ENCODE measurements at regions not wholly inside any gene's neighbourhood (a gene's known extent, or its start where the extent isn't known, plus 50 kb on each side); places are given as distances from the start of the nearest gene placed in this dataset.

GRCh38 chr7:126378642-126379041 is 874.1 kb downstream of the GRM8 start:
- no peak for DNase-seq

DNA sequence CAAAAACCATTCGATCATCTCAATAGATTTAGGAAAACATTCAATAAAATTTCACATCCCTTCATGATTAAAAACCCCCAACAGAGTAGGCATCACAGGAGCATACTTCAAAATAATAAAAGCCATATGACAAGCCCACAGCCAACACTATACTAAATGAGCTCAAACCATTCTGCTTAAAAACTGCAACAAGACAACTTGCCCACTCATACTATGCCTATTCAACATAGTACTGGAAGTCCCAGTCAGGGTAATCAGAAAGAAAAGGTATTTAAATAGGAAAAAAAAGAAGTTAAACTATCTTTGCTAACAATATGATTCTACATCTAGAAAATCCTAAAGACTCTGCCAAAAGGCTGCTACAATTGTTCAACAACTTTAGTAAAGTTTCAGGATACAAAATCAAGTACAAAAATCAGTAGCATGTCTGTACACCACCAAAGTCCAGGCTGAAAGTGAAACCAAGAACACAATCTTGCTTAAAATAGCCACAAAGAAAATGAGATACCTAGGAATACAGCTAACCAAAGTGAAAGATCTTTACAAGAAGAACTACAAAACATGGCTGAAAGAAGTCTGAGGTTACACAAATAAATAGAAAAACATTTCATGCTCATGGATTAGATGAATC is 882.6 kb downstream of the GRM8 start:
- DNase-seq: no peak

GRCh38 chr7:126362746-126363145 is 890.0 kb downstream of the GRM8 start:
- no peak for DNase-seq

GRCh38 chr7:126361183-126361582 is 891.6 kb downstream of the GRM8 start:
- DNase-seq: no peak

- DNase-seq: no peak
Measured at GRCh38 chr7:126339813-126340212, 912.9 kb downstream of the GRM8 start.

- no peak for DNase-seq
Measured at GRCh38 chr7:126305671-126306070, 947.1 kb downstream of the GRM8 start.

GRCh38 chr7:126303926-126304325 is 948.8 kb downstream of the GRM8 start:
- no peak for DNase-seq

- DNase-seq: no peak
Measured at GRCh38 chr7:126302639-126303038, 950.1 kb downstream of the GRM8 start.

GRCh38 chr7:126286317-126286716 is 966.4 kb downstream of the GRM8 start:
- no peak for DNase-seq

DNA sequence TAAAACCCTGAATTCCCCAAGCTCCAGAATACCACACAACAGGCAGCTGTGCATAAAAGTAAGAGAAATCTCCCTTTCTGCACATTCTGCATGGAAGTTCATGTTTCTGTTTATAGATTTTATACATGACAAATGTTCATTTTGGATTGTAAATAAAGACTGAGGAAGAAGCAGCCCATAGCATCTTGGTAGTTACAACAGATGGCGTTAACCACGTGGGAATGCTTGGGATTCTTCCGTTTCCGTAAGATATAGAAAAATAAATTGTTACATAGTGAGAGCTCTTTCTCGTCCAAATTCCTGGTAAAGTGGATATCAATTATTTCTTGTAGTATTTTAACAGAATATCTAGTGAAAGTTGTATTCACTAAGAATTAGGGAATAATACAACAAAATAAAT is 1016.5 kb downstream of the GRM8 start:
- no peak for DNase-seq

DNA sequence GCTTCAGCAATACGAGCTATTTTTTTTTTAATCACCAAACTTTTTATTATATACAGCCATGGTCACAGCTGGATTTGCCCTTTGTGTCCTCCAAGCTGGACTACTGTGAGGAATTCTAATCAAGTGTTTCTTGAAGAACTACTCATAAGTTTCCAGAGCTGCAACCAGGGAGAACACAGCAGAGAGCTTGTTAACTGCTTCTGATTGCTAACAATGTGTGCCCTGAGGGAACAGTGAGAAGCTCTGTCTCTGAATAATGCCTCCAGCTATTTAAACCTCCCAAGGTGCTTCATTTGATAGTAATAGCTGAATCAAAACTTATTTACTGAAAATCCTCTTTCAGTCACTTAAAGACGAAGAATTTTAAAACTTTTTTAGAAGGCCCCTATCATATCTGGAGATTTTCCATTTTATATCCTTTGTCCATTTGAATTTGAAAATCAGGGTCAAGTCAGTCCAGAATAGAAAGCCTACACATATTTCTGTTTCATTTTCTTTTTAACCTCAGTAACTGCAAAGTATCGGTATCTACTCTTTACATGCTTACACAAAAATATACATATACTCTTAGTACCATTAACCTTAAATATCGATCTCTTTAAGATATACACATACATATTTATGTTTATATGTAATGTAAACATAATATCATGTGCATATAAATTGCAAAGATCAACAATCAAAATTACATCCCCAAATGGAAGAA is 1024.2 kb downstream of the GRM8 start:
- no peak for DNase-seq

DNA sequence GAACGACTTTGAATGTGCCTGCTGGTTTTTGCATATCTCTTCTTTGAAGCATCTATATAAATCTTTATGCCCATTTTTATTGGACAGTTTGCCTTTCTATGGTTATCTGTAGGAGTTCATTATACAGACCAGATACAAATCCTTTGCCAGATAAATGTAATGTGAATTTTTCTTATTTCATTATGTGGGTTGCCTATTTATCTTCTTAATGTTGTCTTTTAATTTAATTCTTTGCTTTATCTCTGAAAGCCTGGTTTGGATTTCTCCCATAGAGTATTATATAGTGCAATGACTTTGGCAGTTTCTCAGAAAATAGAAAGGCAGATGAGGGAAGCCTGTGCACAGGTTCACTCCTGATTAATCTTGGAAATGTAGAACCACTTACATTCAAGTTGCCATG is 1025.1 kb downstream of the GRM8 start:
- no peak for DNase-seq

- DNase-seq: no peak
Measured at GRCh38 chr7:126227055-126227454, 1025.7 kb downstream of the GRM8 start.

DNA sequence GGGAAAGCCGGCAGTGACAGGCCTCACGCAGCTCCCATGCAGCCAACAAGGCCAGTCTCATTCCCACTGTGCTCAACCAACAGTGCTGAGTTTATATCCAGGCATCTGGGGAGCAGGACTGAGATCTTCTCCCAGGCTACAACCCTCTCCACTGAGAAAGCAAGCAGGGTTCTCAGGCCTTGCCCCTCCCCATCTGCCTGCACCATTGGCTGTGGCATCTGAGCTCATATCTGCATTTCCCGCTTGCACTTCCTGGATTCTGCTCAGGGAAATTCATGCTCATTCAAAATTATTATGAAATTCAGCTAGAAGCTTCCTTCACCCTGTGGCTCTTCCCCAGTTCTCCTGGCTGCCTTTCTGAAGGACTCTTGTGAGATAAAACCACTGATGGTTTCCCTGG is 1029.0 kb downstream of the GRM8 start:
- DNase-seq: no peak

- no peak for DNase-seq
Measured at GRCh38 chr7:126222782-126223181, 1030.0 kb downstream of the GRM8 start.

- DNase-seq: no peak
Measured at GRCh38 chr7:126215785-126216184, 1037.0 kb downstream of the GRM8 start.

- DNase-seq: no peak
Measured at GRCh38 chr7:126213876-126214275, 1038.9 kb downstream of the GRM8 start.

- DNase-seq: no peak
Measured at GRCh38 chr7:126211875-126212274, 1040.9 kb downstream of the GRM8 start.

DNA sequence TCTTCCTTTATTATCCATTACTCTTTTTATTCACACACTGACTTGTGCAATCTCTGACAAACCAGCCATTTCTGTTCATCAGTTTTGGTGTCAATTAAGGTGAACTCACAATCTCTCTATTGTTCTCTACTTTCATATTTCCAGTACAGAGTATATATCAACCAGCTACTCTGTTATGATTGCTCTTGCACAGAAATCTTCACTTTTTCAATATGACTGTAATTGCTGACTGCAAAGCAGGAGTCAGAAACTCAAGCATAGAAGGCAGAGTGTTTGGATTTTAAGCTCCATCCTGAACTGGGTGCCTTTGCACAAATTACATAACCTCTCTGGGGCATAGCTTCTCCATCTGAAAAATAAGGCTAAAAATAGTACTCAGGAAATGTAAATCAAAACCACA is 1042.0 kb downstream of the GRM8 start:
- DNase-seq: no peak

GRCh38 chr7:126203185-126203584 is 1049.6 kb downstream of the GRM8 start:
- no peak for DNase-seq

DNA sequence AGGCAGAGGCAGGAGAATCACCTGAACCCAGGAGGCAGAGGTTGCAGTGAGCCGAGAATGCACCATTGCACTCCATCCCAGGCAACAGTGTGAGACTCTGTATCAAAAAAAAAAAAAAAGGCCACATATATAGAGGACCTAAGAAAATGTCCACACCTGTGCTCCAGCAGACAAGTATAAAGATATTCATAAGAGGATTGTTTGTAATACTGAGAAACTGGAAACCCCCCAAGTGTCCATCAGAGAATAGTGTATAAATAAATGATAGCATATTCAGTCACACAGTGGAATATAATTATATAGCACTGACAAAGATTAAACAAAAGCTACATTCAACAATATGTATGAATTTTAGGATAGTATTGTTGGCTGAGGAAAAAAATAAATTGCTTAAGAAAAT is 1050.6 kb downstream of the GRM8 start:
- DNase-seq: no peak

- DNase-seq: no peak
Measured at GRCh38 chr7:126185959-126186580, 1066.7 kb downstream of the GRM8 start.

DNA sequence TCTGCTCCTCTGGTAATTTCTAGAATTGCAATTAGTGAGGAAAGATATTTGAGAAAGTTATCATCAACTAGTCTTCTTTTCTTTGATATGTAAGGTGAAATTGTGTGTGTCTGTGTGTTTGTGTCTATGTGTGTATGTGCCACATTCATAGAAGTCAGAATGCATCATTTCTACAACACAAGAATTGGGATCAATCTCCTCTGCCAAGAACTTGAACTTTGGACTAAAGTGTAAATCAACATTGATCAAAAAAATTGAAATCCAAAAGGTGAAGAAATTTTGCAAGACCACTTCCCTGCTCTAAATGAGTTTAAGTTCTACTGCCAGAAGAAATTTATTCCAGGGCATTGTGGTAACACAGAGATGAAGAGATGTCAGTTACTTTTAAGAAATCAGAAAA is 1072.8 kb downstream of the GRM8 start:
- no peak for DNase-seq

- DNase-seq: no peak
Measured at GRCh38 chr7:126178865-126179264, 1073.9 kb downstream of the GRM8 start.
